Kidney capillary endothelial cell (primary cell): ENCODE measurements at regions not wholly inside any gene's neighbourhood (a gene's known extent, or its start where the extent isn't known, plus 50 kb on each side); places are given as distances from the start of the nearest gene placed in this dataset.
"Not testable (repeated sequence)": the region's sequence is repeated elsewhere in the genome, so short reads cannot be mapped to it uniquely, and the experiment has no call there.

Source experiments
- DNase-seq: peaks from one replicate; pipeline ENCODE4 v3.0.0-alpha.2; 2018; ENCODE audit warnings: low spot score

DNA sequence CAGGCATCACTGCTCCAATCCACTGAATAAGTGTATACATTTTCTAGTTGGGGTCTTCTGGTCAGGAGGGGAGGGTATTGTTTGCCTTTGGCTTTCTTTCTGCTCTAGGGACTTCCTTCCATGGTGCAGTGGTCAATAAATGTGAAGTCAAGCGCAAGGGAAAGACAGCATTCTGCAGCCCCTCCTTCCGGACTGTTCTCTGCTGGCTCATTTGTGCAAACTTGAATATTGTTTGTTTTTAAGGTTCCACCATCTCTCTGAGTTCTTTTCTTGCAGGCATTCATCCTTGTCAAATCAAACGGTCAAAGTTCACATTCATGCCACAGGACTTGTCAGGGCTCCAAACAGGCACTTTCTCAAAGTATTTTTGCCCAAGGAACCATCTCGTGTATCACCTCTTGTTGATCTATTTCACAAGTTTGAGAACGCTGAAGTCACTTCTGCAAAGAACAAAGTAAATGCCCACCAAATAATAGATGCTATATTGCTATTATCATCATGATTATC, 205.6 kb upstream of the KAZN start:
- DNase-seq, result no peak

DNA sequence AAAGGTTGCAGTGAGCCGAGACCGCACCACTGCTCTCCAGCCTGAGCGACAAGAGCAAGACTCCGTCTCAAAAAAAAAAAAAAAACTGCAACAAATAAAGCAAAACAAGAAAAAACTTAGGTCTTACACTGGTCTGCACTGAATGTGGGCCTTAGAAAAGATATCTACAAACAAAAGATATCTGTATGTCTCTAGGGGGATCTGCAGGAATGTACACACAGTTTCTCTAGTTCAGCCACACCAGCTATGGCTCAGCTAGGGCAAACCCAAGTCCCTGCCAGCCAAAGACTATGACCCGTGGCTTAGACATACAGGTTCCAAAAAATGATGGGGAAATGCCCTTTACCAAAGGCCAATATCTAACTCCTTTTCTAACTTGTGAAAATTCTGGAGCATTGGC, 202.4 kb upstream of the KAZN start:
- no peak for DNase-seq

DNA sequence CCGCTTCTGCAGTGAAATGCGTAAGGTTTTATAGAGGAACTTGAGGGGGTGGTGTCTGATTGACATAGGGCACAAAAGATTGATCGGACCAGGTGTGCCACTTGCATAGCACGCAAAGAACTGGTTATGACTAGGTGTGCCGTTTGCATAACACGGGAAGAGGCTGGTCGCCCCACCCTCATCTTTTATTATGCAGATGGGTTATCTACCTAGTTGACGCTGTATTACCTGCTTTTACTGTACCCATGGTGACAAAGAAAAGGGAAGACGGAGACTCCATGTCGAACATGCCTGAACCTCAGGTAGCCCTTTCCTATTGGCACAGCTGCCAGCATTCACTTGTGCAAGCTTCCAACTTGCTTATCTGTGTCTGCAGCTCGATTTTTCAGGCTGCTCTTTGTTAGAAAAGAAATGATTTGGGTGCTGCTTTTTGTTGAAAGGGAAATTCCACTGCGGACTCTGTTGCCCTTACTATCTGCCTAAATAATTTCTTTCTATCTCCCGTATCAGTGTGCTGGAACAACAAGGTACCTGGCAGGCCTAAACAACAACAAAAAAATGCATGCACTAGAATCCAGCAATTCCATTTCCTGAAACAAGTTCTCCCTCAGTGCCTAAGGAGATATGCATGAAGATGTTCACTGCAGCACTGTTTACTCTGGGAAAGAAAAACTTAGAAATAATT, 194.4 kb upstream of the KAZN start:
- no peak for DNase-seq

DNA sequence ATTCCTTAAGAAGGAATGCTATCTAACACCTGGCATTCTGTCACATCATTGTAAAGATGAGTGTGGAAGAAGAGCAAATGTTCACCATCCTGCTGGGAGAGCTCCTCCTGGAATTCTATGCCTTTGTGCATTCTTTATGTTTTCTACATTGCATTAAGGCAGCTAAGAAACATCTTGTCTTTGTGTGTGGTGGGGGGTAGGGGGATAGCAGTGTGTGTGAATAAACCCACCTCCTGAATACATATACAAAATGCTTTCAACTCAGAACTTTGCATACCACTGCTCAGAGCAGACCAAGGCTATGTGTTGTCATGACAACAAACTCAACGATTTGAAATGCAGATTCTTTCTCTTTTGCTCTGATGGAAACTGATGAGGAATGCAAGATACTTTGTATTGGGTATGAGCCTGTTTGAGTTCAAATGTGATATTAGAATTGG, 193.6 kb upstream of the KAZN start:
- no peak for DNase-seq

DNA sequence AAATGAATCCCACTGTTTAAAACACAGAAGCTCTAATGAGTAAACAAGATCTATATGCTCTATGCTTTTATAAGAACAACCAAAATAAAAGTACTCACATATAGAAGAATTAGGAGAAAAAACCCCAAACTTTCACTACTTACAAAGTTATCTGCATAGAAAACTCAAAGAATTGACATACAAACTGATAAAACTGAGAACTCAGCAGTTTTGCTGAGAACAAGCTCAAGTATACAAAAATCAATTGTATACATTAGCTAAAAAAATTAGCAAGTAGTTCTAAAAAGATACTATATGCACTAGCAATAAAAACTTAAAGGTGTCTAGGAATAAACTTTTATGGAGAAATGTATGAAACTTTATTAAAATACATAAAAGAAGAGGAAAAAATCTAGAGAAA, 186.2 kb upstream of the KAZN start:
- no peak for DNase-seq

DNA sequence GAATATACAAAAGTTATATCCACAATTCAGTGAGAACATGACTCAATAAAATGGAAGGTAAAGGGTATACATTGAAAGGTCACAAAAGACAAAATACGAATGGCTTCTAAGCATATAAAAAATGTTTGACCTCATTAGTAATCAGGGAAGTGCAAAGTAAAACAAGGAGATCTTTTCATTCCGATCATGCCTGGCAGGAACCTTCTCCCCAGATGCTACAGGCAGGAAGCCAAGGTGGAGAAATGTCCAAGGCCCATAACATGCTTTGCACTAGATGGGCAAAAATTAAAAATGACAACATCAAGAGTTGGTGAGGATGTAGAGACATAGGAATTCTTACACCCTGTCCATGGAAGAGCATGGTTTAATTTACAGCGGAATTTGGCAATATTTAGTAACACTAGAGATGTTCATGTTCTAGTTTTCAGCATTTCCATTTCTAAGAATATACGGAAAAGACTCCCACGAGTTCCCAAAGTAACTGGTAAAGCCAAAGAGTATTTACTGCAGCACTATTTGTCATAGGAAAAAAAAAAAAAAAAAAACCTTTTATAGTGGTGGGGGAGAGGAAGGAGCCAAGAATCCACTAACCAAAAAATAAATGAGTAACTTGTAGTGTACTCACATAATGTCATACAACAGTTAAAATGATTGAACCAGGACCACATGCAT, 184.5 kb upstream of the KAZN start:
- DNase-seq, result no peak

DNA sequence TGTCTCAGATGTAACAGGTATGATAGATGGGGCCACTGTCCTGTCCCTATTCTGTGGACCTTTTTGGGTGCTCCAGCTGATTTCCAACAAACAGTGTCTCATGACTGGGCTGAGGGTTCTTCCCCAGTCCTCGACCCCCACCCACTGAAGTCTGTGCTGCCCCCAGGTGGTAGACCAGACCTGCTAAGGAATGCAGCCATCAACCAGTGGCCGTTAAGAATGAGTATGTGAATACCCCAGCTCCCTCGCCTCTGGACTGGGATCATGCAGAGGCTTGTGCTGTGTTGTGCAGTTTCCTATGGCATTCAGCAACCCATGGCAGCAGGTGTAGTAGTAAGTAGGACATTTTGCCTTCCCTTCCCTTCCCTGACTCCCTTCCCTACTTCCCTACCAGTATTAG, 183.1 kb upstream of the KAZN start:
- DNase-seq, result no peak

DNA sequence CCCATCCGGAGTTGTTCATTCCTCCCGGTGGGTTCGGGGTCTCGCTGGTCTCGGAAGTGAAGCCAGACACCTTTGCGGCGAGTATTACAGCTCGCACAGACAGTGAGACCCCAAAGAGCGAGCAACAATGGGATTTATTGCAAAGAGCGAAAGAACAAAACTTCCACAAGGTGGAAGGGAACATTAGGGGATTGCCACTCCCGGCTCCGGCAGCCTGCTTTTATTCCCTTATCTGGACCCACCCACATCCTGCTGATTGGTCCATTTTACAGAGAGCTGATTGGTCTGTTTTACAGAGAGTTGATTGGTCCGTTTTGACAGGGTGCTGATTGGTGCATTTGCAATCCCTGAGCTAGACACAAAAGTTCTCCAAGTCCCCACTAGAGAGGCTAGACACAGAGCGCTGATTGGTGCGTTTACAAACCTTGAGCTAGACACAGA, 178.7 kb upstream of the KAZN start:
- DNase-seq, result not testable (repeated sequence)

DNA sequence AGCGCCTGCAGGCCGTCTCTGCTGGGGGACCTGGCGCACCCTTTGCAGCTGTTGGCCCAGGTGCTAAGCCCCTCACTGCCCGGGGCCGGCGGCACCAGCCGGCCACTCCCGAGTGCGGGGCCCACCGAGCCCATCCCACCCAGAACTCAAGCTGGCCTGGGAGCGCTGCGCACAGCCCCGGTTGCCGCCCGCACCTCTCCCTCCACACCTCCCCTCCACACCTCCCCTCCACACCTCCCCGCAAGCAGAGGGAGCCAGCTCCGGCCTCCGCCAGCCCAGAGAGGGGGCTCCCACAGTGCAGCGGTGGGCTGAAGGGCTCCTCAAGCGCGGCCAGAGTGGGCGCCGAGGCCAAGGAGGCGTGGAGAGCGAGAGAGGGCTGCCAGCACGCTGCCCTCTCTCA, 177.8 kb upstream of the KAZN start:
- DNase-seq, result no peak

DNA sequence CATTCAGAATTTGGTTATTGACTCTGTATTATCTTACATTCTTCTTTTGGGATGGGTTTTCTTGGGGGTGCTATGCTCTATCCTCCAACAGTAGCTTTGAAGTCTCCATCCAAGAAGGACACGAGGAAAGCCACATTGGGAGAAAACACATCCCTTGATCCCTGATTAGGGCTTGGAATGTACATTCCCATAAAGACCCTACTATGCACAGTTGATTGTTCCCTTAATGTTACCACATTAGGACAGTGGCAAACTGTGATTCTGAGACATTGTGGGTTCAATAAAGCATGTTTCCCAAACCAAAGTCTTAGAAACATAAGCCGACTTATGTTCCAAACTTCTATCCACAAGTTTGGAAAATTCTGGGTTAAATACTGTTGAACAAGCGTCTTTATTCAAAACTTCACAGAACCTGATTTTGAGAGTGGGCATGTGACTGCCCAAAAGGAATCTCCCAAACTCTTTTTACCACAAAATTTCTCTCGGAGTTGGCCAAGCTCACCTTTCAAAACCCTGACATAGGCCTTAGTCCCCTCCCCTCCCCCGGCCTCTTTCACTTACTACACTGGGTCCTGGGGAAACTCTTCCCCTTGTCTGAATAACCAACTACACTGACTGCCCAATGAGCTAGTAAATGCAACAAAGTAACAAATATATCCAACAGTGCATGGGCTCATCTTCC, 177.0 kb upstream of the KAZN start:
- no peak for DNase-seq

DNA sequence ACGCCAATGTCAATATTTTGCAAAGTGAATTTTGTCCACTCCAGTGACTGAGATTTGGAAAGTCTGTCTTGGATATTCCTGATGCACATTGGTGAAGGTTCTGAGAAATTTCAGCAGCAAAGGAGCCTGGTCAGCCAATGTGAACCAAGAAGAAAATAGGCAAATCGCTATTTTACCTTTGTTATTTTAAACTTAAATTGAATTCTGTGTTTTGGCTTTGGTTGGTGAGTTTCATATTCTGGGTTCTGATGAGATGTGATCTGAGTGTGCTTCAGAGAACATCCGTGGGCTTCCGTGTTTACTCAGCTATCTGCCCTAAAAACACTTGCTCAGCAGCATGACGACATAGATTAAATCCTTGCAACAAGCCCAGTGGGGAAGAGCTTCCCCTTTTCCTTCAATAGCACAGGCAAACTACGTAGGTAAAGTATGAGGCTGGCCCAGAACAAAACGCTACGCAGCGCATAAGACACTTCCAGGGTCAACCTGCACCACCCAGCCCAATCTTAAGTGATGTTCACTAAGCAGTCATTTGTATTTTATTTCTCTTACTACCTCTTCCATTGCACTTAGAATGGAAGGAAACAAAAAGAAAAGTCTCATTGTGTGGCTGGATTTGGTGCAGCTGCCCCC, 176.4 kb upstream of the KAZN start:
- no peak for DNase-seq

DNA sequence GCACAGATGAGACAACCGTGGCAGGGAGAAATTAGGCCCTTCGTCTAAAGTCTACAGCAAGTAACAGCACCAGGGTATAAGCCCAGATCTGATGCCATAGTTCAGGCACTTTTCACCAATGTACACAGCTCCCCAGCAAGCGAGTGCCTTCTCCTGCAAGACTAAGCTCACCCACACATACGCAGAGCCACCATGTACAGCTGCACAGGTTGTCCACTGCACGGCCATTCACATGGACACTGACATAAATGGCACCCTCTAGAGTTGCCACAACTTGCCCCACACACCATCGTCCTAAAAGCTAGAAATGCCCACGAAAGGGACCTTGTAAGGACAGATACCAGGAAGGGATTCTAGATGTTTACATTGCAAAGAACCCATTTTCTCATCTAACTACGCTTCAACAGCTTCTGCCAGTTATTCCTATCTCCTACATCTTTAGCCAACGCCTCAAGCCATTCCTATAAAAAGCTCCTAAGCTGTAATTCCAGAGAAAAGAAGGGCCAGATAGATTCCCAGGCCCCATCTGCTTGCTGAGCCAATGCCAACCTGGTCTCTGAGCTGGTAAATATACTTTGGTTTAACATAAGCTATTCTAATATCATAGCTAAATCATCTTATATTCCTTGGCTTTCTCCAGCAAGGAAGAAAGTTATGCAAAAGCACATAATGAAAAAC, 174.0 kb upstream of the KAZN start:
- no peak for DNase-seq

DNA sequence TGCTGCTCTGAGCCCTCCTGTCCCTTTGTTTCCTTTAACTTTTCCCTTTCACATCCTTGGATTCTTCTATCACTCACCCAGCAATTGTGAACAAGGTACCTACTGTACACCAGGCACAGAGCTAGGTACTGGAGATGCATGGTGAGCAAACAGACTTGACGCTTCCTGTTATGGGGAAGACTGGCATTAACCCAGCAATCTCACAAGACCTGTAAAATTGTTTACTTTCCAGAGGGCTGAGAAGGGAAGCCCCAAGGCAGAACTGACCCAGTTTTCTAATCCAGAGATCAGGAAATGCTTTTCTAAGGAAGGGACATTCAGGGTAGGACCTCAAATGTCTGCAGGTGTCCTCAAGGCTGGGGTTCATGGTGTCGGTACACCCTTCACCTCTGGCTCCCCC, 171.6 kb upstream of the KAZN start:
- DNase-seq, result no peak

DNA sequence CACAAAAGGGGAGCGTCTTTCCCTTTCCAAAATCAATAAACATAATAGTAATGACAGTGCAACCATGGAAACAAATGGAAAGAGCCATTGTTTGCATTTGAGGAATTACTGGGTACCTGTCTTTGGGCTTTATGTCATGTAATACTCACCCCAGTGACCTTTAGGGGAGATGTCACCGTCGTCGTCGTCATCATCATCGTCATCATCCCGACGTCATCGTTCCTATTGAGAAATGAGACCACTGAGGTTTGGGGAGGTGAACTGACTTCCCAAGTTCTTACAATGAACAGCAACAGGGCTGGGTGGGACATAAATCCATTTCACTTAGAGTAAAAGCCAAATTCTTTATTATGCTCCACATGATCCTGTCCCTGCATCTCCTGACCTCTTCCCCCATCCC, 168.9 kb upstream of the KAZN start:
- DNase-seq, result no peak

DNA sequence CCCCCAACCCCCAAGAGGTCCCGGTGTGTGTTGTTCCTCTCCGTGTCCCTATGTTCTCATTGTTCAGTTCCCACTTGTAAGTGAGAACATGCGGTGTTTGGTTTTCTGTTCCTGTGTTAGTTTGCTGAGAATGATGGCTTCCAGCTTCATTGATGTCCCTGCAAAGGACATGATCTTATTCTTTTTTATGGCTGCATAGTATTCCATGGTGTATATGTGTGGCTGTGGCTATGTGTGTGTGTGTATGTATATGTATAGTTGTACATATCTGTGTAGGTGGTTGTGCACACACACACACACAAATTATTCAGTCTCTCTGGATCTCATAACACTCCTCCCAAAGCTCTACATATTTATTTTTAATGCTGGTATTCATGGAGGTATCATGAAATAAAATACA, 165.8 kb upstream of the KAZN start:
- DNase-seq, result not testable (repeated sequence)

DNA sequence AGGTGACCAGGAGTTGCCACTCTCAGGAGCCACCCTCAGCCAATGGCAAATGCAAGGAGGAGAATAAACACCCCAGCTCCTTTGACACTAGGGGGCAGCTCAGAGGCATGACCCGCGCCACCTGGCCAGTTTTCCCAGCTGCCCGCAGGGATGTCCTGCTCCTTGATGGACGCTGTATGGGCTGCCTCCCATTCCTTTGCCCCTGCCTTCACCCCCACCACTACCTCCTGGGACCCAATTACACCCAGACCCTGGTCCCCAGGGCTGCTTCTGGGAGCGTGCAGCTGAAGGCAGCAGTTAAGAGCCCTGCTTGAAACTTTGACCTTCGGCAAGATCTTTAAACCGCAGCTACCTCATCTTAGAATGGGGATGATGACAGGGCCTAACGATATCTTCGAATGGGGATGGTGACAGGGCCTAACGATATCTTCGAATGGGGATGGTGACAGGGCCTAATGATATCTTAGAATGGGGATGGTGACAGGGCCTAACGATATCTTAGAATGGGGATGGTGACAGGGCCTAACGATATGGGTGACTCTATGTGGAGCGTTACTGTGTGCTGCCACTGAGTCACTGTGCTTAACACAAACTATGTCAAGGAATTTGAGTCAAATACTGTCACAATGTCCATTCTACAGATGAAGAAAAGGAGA, 163.0 kb upstream of the KAZN start:
- DNase-seq, result no peak

DNA sequence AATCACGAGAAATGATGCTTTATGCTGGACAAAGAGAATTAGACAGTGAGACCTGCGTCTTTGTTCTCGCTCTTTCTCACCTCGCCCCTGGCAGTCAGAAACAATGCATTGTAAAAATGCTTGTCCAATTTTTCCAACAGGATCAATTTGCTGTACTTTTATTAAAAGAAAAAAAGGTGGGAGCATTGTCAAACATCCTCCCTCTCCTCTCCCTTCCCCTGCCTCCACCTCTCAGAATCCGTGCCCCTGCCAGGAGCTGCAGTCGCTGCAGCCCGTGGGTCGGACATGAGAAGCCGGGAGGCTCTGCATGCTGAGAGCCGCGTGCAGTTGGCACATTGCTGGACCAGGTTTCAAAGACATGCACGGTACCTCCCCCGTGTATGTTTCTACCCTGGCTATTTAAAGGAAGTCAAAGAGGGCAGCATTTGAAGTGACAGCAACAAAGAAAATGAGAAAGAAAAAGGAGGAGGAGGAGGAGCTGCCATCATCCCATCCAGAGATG, 161.0 kb upstream of the KAZN start:
- no peak for DNase-seq

DNA sequence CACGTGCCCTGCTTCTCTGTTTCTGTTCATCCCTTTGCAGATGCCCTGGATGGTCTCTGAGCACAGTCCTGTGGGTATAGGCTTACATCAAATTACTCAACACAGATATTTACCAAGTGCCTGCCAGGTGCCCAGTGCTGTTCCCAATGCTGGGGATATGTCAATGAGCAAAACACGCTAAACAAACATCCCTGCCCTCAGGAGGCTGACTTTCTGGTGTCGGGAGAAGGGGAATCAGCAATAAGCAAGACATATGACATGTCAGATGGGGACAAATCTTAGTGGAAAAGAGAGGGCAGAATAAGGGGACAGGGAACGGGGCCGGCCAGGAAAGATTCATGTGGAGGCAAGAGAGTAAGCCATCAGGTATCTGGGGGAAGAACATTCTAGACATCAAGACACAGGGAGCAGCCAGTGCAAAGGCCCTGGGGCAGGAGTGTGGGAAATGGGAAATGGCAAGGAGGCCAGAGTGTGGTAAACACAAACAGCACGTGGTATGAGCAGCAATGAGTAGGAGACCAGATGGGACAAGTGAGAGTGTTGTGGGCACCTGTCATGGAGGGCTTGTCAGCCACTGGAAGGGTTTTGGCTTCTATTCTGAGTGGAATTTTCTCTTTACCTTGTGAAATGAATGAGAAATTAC, 160.2 kb upstream of the KAZN start:
- DNase-seq, result no peak

DNA sequence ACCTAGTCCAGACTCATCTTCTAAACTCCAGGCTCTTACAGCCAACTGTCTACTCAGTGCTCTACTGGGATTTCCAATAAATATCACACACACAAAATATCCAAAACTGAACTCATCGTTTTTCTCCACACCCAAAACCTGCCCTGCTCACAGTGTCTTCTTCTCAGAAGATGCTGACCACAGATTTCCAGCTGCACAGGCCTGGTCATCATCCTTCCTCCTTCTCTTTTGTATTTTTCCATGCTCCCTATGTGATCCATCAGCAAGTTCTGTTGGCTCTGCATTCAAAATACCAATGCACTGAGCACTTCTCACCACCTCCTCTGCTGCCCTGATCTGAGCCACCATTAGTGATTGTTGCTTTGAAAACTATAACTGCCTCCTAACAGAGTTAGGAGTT, 159.5 kb upstream of the KAZN start:
- DNase-seq, result no peak

DNA sequence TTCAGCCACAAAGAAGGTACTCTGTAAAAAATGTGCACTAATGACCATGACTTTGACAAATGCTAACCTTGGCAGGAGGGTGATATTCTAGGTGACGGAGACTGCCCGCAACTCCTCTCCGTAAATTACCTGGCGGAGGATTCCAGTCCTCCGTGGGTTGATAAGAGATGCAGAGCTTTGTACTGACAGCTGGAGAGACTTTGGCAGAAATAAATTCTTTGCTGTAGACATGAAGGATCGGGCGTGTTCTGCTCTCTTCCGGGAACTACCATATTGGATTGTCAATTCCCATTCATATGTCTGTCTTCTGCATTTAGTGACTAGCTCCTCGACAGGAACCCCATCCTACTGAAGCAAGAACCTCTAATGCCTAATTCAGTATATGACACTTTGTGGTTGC, 158.3 kb upstream of the KAZN start:
- DNase-seq, result no peak

DNA sequence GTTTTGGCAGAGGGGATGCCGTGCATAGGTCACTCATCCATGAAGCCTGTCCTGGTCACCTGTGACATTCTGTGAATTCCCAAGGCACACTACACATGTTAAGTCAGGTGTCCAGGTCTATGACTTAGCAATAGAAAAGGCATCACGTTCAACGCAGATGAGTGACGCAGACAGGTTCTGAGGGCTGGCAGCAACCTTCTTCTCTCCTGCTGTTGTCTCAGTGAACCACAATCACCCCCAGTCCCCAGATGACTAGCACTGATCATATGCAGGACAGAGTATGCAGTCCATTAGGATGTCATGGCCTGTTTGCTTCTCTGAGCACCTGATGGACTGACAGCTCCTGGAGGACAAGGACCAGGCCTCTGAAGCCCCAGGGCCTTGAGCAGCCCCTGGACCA, 157.8 kb upstream of the KAZN start:
- no peak for DNase-seq
